Lung (tissue), 11 donors: ENCODE measurements at regions not wholly inside any gene's neighbourhood (a gene's known extent, or its start where the extent isn't known, plus 50 kb on each side); places are given as distances from the start of the nearest gene placed in this dataset.

ENCODE experiments used
- ATAC-seq: fragments of 200-7000 bp; cut with Tn5 transposase; one replicate; pipeline ENCODE4 v1.9.1; 2020; ENCODE audit warnings: moderate number of reproducible peaks; ENCODE audit not compliant: insufficient read depth, low FRiP score
- DNase-seq, 3 donors: peaks; one replicate each; pipeline ENCODE4 v3.0.0-alpha.2; 2013 to 2017
- H3K27ac ChIP-seq, 2 donors: one replicate each; pipeline ENCODE4 v1.5.1; 2013; ENCODE audit warnings: mild to moderate bottlenecking in 2 of 2, moderate library complexity in 2 of 2, control low read depth in 1 of 2, inconsistent platforms in 1 of 2, low read depth in 1 of 2, low read length in 1 of 2
- H3K27me3 ChIP-seq, 3 donors: one replicate each; pipeline ENCODE4 v1.5.1; 2013; ENCODE audit warnings: low read length in 2 of 3; ENCODE audit not compliant: control insufficient read depth in 3 of 3, insufficient read depth in 3 of 3
- H3K36me3 ChIP-seq, 4 donors: one replicate each; pipeline ENCODE4 v1.5.1; 2013; ENCODE audit warnings: low read length in 4 of 4, mild to moderate bottlenecking in 1 of 4, moderate library complexity in 1 of 4; ENCODE audit not compliant: control insufficient read depth in 4 of 4, insufficient read depth in 4 of 4
- H3K4me1 ChIP-seq, 5 donors: one replicate each; pipeline ENCODE4 v1.5.1; 2013; ENCODE audit warnings: low read length in 5 of 5, mild to moderate bottlenecking in 2 of 5, moderate library complexity in 1 of 5; ENCODE audit not compliant: control insufficient read depth in 5 of 5, insufficient read depth in 5 of 5
- H3K4me3 ChIP-seq: one replicate; pipeline ENCODE4 v1.5.1; 2013; ENCODE audit warnings: mild to moderate bottlenecking, control low read depth, moderate library complexity
- H3K9ac ChIP-seq, 2 donors: one replicate each; pipeline ENCODE4 v1.5.1; 2013; ENCODE audit warnings: low read length in 2 of 2, control low read depth in 1 of 2; ENCODE audit not compliant: insufficient read depth in 1 of 2
- H3K9me3 ChIP-seq, 4 donors: one replicate each; pipeline ENCODE4 v1.5.1; 2013; ENCODE audit warnings: low read length in 3 of 4, mild to moderate bottlenecking in 1 of 4, moderate library complexity in 1 of 4; ENCODE audit not compliant: control insufficient read depth in 4 of 4, insufficient read depth in 3 of 4
- WGBS, 2 donors: extraction: QIAGEN DNeasy Blood & Tissue Kit; methylation state at CpG; one replicate each; pipeline ENCODE4 v1.1.7; 2013; 5-methylcytosine and 5-hydroxymethylcytosine counted together
- TF ChIP-seq, protein P1 (sequence below): IDR thresholded peaks from 2 replicates; pipeline ENCODE4 v1.5.1; 2012; ENCODE audit warnings: mild to moderate bottlenecking; ENCODE audit errors: control extremely low read depth, extremely low read depth
- donor health status: control.
- donor health status: control.
- donor health status: Bipolar disorder and iron deficiency.
- donor health status: healthy.
- donor health status: DM: yes; HTN: yes; CAD: no.

DNA sequence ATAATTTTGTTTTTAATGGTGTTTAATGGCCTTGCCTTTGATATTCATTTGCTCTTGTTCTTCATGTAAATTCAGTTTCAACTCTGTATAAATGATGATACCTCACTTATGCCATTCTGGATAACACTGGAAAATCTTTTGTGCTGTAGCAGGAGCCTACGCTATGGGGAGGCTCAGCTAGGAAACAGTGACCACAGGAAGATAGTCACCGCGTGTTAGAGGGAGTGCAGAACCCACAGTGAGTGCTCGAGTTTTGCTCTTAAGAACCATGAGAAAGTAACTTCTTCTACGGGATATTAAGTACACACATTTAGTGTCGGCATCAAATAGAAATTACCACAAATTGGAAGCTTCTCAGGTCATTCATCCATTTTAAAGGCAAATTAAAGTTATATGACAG, 143.9 kb downstream of the IRX2 start:
- no peak for ATAC-seq
- WGBS, 2 donors = 76 to 78% methylated on average over 6 of the region's 6 CpGs

DNA sequence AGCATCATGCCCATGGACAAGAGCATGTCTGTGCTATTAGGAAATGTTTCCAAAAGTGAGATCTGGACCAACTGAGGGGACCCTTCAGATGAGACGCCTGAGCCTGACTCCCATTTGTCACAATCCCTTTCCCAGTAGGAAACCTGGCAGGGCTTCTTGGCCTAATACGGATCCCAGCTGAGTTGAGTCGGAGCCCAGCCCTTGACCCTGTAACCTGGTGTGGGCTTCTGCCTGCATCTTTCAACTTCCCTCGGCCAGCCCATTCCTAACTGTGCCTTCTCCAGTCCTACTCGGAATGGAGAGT, 148.3 kb downstream of the IRX2 start:
- no peaks in the 10 kb centered on the region for H3K27me3 ChIP-seq
- no peak overlapping the region for H3K27ac ChIP-seq
- no peak overlapping the region for H3K4me3 ChIP-seq
- WGBS, 2 donors = 63 to 70% methylated on average over 5 of the region's 5 CpGs
- no peaks in the 10 kb centered on the region for H3K4me1 ChIP-seq
- ATAC-seq (no peak), DNase-seq (no peak)
- no peaks in the 10 kb centered on the region for H3K36me3 ChIP-seq
- no peaks in the 10 kb centered on the region for H3K9me3 ChIP-seq
- no peak overlapping the region for H3K9ac ChIP-seq
- TF ChIP-seq, protein P1, sequence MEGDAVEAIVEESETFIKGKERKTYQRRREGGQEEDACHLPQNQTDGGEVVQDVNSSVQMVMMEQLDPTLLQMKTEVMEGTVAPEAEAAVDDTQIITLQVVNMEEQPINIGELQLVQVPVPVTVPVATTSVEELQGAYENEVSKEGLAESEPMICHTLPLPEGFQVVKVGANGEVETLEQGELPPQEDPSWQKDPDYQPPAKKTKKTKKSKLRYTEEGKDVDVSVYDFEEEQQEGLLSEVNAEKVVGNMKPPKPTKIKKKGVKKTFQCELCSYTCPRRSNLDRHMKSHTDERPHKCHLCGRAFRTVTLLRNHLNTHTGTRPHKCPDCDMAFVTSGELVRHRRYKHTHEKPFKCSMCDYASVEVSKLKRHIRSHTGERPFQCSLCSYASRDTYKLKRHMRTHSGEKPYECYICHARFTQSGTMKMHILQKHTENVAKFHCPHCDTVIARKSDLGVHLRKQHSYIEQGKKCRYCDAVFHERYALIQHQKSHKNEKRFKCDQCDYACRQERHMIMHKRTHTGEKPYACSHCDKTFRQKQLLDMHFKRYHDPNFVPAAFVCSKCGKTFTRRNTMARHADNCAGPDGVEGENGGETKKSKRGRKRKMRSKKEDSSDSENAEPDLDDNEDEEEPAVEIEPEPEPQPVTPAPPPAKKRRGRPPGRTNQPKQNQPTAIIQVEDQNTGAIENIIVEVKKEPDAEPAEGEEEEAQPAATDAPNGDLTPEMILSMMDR = no peak

More for the DNA sequence above, 143.9 kb downstream of the IRX2 start:
- Histone ChIP-seq H3K4me1 (no peaks in the 10 kb centered on the region), H3K9ac (no peak overlapping the region), H3K27ac (no peak overlapping the region), H3K4me3 (no peak overlapping the region), H3K27me3 (no peaks in the 10 kb centered on the region), H3K36me3 (no peaks in the 10 kb centered on the region), H3K9me3 (peaks cover 0 to 7% (median 0%) of the 10 kb centered on the region in 4 donors)
- TF ChIP-seq, protein P1 = no peak
- DNase-seq = no peak

DNA sequence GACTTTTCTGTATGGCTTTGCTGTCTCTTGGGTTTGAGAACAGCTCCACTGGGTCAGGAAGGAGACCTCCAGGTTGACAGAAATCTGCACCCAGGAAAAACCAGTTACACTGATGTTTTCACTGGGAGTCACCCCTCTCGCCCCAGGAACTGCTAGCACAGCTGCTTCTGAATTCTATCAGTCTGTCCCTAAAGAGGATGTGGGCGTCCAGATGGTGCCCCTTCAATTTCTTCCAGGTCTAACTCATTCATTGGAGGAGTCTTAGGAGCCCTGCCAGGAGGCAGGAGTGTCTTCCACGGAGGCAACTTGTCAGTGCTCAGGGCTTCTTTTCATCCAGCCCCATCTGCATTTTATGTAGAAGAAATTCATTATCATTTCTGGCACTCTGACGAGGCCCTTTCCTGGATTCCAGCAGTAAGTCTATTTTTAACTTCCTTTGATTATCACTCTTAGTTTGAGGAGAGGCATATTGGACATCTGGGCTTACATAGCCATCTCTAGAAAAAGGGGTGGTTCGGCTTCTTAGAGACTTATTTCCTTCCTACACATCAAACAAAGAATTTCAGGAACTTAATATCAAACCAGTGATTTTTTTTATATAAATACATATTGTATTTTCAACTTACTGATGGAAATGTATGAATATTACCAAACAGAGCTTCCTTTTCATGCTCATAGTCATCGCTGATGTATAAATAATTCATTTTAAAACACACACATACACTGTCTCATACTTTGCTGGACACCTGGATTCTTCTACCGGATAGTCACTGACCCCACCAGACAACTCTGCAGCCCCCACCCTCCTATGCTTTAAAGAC, 148.8 kb downstream of the IRX2 start:
- TF ChIP-seq, protein P1 = no peak
- Histone ChIP-seq H3K4me3 (no peak overlapping the region), H3K9me3 (no peaks in the 10 kb centered on the region), H3K27me3 (no peaks in the 10 kb centered on the region), H3K36me3 (no peaks in the 10 kb centered on the region), H3K9ac (no peak overlapping the region), H3K4me1 (no peaks in the 10 kb centered on the region), H3K27ac (no peak overlapping the region)
- DNase-seq (peak in 2 of 3 donors; percentile 10 to 25), ATAC-seq (no peak)
- WGBS, 2 donors = 53 to 62% methylated on average over 7 of the region's 7 CpGs

DNA sequence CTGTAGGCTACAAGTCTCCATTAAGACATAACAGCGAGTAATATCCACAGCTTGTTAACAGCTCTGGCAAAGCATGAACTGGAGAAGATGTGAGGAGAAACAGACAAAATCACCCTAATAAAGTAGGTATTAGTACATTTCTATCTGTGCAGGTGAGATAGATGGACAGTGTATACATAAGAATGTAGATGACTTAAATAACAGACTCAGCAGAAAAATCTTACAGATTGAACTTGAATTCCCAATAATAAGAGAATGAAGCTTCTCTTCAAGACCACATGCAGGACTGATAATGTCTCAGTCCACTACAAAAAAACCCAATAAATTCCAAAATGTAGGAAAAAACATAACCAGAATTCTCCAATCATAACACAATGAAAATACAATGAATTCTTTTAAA, 153.0 kb downstream of the IRX2 start:
- TF ChIP-seq, protein P1 = no peak
- WGBS, 2 donors = 95 to 97% methylated on average over 1 of the region's 1 CpG
- ATAC-seq = no peak

More for the DNA sequence above, 153.0 kb downstream of the IRX2 start:
- H3K4me1 ChIP-seq = no peaks in the 10 kb centered on the region
- DNase-seq = no peak
- H3K4me3 ChIP-seq = no peak overlapping the region
- H3K36me3 ChIP-seq = no peaks in the 10 kb centered on the region
- H3K27ac ChIP-seq = no peak overlapping the region
- H3K9me3 ChIP-seq = peaks cover 0 to 2% (median 0%) of the 10 kb centered on the region in 4 donors
- H3K27me3 ChIP-seq = no peaks in the 10 kb centered on the region
- no peak overlapping the region for H3K9ac ChIP-seq
